GM12875 (cell line): ENCODE measurements at regions not wholly inside any gene's neighbourhood (a gene's known extent, or its start where the extent isn't known, plus 50 kb on each side); places are given as distances from the start of the nearest gene placed in this dataset.
A peak's percentile ranks its signal among the peaks of the same experiment; 100 is the strongest.

ENCODE experiments used
- H3K4me3 ChIP-seq: one replicate; pipeline ENCODE4 v1.5.1; 2011; ENCODE audit warnings: low read depth, low read length, control low read depth
- TF ChIP-seq, protein P1 (sequence below): IDR thresholded peaks from 2 replicates; pipeline ENCODE4 v1.5.1; 2011; ENCODE audit warnings: low read depth, mild to moderate bottlenecking, control low read depth, inconsistent platforms, low read length, moderate library complexity, borderline replicate concordance; ENCODE audit not compliant: insufficient read depth

DNA sequence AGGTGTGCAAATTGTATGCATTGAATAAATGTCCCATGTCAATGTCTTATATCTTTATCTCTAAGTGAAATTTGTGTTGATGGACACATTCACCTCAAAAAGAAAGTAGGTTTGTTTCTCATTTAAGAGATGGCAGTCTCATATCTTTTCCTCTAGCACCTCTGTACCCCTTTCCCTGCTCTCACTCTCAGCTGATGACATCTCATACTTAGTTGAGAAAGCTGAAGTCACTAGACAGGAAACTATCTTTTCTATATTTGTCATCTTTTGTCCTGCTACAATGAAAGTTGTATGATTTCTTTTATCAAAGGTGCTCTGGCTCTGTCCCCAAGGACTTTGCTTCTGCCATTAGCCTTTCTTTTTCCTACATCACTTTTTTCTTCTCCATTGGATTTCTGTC is 84.0 kb upstream of the GRPR start:
- TF ChIP-seq, protein P1, sequence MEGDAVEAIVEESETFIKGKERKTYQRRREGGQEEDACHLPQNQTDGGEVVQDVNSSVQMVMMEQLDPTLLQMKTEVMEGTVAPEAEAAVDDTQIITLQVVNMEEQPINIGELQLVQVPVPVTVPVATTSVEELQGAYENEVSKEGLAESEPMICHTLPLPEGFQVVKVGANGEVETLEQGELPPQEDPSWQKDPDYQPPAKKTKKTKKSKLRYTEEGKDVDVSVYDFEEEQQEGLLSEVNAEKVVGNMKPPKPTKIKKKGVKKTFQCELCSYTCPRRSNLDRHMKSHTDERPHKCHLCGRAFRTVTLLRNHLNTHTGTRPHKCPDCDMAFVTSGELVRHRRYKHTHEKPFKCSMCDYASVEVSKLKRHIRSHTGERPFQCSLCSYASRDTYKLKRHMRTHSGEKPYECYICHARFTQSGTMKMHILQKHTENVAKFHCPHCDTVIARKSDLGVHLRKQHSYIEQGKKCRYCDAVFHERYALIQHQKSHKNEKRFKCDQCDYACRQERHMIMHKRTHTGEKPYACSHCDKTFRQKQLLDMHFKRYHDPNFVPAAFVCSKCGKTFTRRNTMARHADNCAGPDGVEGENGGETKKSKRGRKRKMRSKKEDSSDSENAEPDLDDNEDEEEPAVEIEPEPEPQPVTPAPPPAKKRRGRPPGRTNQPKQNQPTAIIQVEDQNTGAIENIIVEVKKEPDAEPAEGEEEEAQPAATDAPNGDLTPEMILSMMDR = no peak
- no peak overlapping the region for H3K4me3 ChIP-seq

DNA sequence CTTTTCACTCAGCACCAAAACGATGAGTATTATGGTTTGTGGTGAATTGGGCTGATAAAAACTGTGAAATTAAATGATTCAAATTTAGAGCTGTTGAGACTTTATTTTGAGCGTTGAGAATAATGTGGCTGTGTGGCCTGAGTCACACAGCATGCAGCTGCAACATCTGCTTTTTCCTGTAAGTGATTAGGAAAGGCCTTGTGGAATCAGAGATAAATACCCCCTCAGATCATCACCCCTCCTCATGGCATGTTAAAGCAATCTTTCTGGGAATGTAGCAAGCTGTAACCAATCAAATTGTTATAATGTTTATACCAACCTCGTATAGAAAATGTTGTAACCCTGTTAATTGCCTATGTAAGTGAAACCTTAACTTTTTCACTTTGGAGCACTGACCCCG is 90.0 kb upstream of the GRPR start:
- TF ChIP-seq, protein P1 = no peak
- no peak overlapping the region for H3K4me3 ChIP-seq

DNA sequence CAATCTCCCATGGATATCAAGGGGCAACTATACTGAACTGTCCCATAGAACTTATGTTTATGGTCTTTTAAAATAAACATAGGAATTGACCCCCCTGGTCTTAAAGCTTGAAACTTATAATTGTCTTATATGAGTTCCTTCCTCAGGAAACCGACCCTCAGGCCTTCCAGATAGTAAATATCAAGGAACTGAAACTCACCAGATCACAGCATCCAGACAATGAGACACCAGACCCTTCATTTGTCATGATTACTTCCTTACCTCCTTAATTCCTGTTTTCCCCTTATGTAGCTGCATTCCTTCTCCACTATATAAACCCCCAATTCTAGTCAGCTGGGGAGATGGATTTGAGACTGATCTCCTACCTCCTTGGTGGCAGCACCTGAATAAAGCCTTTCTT is 94.8 kb upstream of the GRPR start:
- no peak overlapping the region for H3K4me3 ChIP-seq
- TF ChIP-seq, protein P1 = no peak

DNA sequence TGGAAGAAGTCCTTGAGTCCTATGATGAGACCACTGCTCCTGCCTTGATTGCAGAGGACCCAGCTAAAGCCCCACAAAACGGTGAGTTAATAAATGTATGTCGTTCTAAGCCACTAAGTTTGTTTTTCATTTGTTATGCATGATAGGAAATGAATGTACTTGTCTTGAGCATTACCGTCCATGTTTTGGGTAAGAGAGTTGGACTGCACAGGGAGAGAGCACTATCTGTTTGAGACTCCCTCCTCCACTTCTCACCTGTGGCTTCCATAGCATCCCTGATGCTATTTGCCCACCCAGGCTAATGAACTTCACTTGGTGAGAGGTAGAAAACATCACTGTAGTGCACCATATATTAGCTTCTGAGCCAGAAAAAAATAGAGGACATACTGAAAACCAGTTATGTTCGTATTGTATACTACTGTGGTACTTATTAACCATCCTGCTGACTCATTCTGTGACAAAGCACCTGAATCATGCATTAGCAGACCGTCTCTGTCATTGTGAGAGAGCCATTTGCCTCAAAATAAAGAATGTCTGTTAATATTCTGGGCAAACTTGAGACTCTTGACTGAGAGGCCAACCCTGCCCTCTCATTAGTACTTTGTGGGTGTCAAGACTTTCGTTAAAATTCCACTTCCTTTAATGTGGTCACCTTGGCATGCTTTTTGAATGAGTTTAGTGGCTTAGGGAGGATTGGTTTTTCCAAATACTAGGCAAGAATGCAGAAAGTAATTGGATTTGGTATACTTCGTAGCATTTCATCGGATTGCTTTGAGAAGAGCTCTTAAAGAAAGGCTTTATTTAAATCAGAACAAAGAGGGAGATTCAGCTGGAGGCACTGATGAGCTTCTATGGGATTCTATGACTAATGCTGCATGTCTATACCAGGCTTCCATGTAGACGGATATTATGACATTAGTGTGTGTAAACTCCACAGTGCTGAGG is 99.3 kb upstream of the GRPR start:
- peak overlapping the region; percentile 10 for H3K4me3 ChIP-seq
- TF ChIP-seq, protein P1 = no peak

DNA sequence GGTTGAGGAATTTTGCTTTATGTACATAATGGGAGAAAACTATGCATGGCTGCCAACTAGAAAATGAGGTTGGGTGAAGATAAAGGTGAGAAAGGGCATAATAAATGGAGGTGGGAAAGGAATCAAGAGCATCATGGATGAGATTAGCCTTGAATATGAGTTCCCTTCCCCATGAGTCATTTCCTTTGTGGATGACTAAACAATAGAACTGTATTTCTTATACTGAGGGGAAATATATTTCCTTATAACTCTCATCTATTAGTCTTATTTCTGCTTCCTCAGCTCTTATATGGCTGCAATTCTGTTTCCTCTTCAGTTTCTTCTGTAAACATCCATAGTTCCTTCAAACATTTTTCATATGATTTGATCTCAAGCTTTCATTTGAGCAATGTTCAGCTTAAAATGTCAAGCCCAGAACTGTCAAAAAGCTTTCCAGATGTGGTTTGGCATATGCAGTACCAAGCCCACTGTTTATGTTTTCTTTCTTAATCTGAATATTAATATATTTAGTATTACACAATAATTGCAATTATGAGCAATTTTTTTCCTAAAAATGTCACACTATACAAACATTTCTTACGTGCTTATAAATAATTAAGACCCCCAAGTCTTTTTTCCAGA is 100.7 kb upstream of the GRPR start:
- no peak overlapping the region for H3K4me3 ChIP-seq
- TF ChIP-seq, protein P1 = no peak

DNA sequence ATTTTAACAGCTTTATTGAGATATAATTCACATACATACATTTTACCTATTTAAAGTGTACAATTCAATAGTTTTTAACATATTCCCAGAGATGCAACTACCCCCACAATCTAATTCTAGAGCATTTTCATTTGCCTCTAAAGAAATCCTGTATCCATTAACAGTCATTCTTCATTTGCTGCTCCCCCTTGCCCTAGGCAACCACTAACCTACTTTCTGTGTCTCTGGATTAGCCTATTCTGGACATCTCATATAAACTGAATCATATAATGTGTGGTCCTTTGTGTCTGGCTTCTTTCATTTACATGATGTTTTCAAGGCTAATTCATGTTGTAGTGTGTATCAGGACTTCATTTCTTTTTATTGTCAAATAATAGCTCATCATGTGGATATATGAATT is 105.1 kb upstream of the GRPR start:
- TF ChIP-seq, protein P1 = no peak
- H3K4me3 ChIP-seq = no peak overlapping the region
